ENCODE measurements at regions not wholly inside any gene's neighbourhood (a gene's known extent, or its start where the extent isn't known, plus 50 kb on each side); places are given as distances from the start of the nearest gene placed in this dataset.
"Not testable (repeated sequence)": the region's sequence is repeated elsewhere in the genome, so short reads cannot be mapped to it uniquely, and the experiment has no call there.

DNA sequence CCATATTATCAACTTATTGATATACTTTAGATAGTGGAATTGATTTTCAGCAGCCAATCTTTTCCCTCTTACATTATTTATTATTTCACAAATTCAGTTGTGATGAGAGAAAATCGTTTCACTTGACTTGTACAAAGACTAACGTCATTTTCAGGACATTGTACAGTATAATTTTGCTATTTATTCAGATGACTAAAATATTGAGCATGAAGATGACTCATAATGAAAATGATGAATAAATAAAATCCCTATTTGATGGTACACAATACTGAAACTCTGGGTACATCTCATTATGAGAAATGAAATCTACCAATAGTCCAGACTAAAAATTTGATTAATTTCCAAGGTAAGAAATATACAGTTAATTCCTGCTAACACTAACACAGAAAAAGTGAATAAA, 316.4 kb downstream of the CCDC74A start:
- H3K36me3 Mint-ChIP-seq (ENCODE audit: low read depth); H3K9me3 Mint-ChIP-seq; H3K4me3 Mint-ChIP-seq; H3K27ac Mint-ChIP-seq; H3K4me1 Mint-ChIP-seq (ENCODE audit: low read depth); H3K27me3 Mint-ChIP-seq; intact Hi-C loops (cut with micrococcal nuclease): not testable (repeated sequence)

- H3K27ac Mint-ChIP-seq; H3K36me3 Mint-ChIP-seq (ENCODE audit: low read depth); H3K4me3 Mint-ChIP-seq; H3K9me3 Mint-ChIP-seq; H3K4me1 Mint-ChIP-seq (ENCODE audit: low read depth); H3K27me3 Mint-ChIP-seq; intact Hi-C loops (cut with micrococcal nuclease): not testable (repeated sequence)
These were observed 305.6 kb downstream of the ANKRD30BL start for GRCh38 chr2:131856202-131856601.

- H3K4me1 Mint-ChIP-seq (ENCODE audit: low read depth); H3K27ac Mint-ChIP-seq; H3K4me3 Mint-ChIP-seq; H3K9me3 Mint-ChIP-seq; H3K27me3 Mint-ChIP-seq; intact Hi-C loops (cut with micrococcal nuclease); H3K36me3 Mint-ChIP-seq (ENCODE audit: low read depth): not testable (repeated sequence)
These were observed 303.6 kb downstream of the ANKRD30BL start for GRCh38 chr2:131858197-131858596.

Data from dendritic cell treated with granulocyte-macrophage colony-stimulating factor and Interleukin-4, amounts not matched to agents 40 ng/mL and 50 ng/mL, for 4 days (primary cell).